NCI-H510A (cell line): ENCODE measurements at regions not wholly inside any gene's neighbourhood (a gene's known extent, or its start where the extent isn't known, plus 50 kb on each side); places are given as distances from the start of the nearest gene placed in this dataset.
A peak's percentile ranks its signal among the peaks of the same experiment; 100 is the strongest.

Experiments
- DNase-seq: peaks from one replicate; lab custom pipeline; 2025; lab: John Stamatoyannopoulos, UW

GRCh38 chr2:21395366-21395765 lies 271.6 kb downstream of the TDRD15 start:
- DNase-seq: no peak

- DNase-seq: no peak
These were observed 272.5 kb downstream of the TDRD15 start for GRCh38 chr2:21396252-21396651.

- DNase-seq: no peak
These were observed 277.4 kb downstream of the TDRD15 start for GRCh38 chr2:21401022-21401698.

GRCh38 chr2:21404137-21404536 lies 280.4 kb downstream of the TDRD15 start:
- DNase-seq: no peak

- no peak for DNase-seq
These were observed 281.3 kb downstream of the TDRD15 start for GRCh38 chr2:21404827-21405625.

GRCh38 chr2:21406386-21406785 lies 282.6 kb downstream of the TDRD15 start:
- DNase-seq: no peak

DNA sequence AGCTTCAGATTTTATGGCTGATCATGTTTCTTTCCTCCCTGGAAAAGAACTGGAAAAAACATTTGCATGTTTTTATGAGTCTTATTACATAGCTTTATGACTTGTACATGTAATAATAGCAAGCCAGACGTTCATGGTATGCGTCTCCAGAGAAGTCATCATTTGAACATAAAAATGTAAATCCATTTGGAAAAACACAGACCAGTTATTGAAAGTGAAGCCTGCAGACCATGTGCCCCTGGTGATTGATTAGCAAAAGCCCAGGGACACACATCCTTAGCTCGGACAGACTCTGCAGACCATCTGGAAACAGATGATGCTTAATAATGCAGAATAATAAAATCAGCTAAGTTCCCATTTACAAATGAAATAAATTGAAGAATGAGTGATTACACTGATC lies 283.1 kb downstream of the TDRD15 start:
- no peak for DNase-seq

GRCh38 chr2:21407851-21408250 lies 284.1 kb downstream of the TDRD15 start:
- DNase-seq: no peak

DNA sequence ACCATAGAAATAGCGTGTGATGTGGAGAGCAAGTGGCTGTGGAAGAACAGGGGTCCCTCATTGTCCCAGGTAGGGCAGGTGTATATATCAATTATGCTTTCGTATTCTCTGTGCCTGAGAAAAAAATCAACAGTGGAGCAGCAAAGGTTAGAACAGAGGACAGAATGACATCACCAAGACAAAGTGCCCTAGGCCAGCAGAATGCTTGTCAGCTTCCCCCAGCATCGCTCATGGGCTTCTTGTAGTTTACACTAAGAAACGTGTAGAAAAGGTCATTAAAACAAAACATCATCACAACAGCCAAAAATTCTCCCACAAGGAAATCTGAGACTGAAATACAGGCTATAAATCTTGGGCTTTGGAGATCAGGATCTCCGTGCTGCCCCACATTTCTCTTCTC lies 288.0 kb downstream of the TDRD15 start:
- DNase-seq: no peak

DNA sequence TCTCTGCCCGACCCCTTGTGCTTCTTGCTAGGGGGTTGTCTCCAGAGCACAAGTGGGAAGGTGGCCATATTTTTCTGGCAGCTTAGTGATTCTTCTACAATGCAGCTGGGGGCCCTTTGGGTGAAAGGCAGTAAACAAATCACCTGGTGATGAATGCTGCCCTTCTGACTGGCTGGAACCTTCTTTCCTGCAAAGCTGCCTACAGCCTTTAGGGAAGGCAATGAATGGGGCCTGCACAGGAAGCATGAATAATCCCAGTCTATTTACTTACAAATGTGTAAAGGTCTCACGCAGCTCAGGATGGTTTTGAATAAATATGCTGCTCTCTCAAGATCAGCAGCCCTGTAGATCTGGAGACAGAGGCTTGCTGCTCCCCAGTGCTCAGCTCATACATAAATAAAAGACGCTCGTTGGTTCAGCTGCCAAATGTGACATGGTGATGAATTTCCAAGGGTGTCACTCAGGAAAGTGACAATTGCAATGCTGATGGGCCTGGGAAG lies 289.2 kb downstream of the TDRD15 start:
- DNase-seq: peak; percentile 17

DNA sequence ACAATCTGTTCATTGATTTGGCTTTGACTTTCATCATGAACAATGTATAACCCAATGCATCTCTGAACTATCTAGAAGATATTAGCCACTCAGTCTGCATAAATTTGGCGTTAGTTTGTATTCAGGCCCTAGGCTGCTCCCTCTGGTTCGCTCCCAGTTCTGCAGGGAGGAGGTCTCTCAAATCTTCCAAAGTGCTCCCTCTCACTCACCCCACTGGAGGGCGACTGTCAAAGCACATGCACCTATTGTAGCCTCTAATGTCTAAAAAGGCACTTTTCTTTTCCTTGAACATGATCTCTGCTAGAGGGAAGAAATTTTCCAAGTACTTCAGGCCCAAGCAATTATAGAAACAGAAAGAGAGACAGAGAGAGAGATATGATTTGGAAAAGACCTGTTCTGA lies 291.5 kb downstream of the TDRD15 start:
- DNase-seq: no peak

GRCh38 chr2:21416226-21416625 lies 292.5 kb downstream of the TDRD15 start:
- no peak for DNase-seq

DNA sequence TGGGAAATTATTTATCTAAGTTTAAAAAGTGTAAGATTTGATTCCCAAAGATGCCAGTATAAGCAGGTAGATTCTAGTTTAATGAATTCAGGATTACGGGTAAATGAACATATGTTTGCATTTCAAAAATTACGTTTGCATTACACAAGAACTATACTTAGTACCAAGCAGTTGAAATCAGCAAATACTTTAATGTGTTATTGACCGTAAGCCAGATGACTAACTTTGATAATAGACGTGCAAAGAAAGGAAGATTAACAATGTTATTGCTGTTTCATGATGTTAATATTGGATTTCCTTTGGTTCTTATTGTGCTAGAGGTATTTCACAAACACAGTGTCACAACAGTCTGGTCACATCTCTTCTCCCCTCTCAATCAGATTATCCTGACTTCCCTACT lies 294.7 kb downstream of the TDRD15 start:
- no peak for DNase-seq

DNA sequence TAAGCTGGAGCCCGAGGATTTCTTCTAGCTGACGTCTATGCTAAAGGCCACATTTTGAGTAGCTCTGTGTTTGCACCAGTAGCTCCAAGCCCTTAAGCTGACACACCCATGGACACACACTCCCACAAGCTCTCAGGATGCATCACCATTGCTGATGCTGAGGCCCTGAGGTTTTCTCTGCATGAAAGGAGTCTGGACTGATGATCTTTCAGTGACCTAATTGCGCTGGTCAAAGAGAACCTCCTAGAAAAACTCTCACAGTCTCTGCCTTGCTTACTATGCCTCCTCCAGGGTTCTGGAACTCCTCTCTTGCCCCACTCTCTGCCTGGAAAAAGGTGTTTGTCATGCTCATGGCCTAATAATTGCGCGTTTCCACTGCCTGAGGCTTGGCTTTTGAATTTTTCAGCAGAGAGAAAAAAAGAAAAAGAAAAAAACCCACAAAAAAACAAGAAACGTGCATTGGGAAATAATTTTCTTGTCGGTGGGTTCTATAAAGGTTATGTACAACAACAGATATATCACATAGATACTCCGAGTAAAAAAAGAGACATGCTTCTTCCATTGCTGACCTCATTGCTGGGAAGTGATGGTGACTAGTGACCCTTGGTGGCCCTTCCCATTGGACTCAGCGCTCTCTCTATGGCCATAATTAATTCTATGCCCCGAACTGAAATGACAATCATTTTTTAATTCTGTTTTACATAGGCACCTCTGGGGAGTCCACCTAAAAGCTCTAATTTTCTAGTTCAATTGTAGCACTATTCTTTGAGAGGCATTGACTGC lies 297.0 kb downstream of the TDRD15 start:
- no peak for DNase-seq

GRCh38 chr2:21422050-21422449 lies 298.3 kb downstream of the TDRD15 start:
- no peak for DNase-seq

- no peak for DNase-seq
These were observed 299.2 kb downstream of the TDRD15 start for GRCh38 chr2:21422724-21423522.

- DNase-seq: no peak
These were observed 300.1 kb downstream of the TDRD15 start for GRCh38 chr2:21423854-21424253.

DNA sequence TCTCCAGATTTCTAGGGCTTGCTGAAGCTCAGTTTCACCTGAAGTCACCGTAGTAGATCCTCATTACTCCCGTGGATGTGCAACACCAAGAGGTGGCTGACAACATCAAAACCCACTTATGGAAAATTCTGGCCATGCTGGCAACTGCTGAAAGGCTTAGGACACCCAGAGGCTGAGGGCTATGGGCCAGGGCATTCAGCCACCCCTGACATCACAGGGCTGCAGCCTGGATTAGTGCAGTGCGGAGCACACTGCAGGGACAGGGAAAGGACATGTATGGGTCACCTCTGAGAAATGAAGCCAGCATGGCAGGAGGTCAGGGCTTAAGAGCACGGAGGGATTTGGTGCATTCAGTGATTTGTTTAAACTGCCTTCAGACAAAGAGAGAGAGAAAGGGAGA lies 300.6 kb downstream of the TDRD15 start:
- DNase-seq: no peak

- DNase-seq: no peak
These were observed 303.8 kb downstream of the TDRD15 start for GRCh38 chr2:21427606-21428005.

- DNase-seq: no peak
These were observed 305.0 kb downstream of the TDRD15 start for GRCh38 chr2:21428754-21429153.

- no peak for DNase-seq
These were observed 306.0 kb downstream of the TDRD15 start for GRCh38 chr2:21429747-21430146.

GRCh38 chr2:21431078-21431477 lies 307.3 kb downstream of the TDRD15 start:
- no peak for DNase-seq
